NB4 (cell line): ENCODE measurements at regions not wholly inside any gene's neighbourhood (a gene's known extent, or its start where the extent isn't known, plus 50 kb on each side); places are given as distances from the start of the nearest gene placed in this dataset.

Experiments used
- DNase-seq: peaks from one replicate; pipeline ENCODE4 v3.0.0; 2010; ENCODE audit warnings: low read depth
- H3K4me3 ChIP-seq: one replicate; pipeline ENCODE4 v1.5.1; 2011; ENCODE audit warnings: mild to moderate bottlenecking, low read depth, low read length, moderate library complexity
- CTCF ChIP-seq: IDR thresholded peaks from one replicate; pipeline ENCODE4 v1.5.1; 2012; ENCODE audit warnings: low read depth, low read length
- MAX ChIP-seq: IDR thresholded peaks from 2 replicates; pipeline ENCODE4 v1.6.1; 2011; ENCODE audit warnings: low read depth, low read length
- MYC ChIP-seq: IDR thresholded peaks from 2 replicates; pipeline ENCODE4 v1.6.1; 2011; ENCODE audit warnings: low read depth, low read length
- POLR2A ChIP-seq: IDR thresholded peaks from 2 replicates; pipeline ENCODE4 v1.6.1; 2011; ENCODE audit warnings: mild to moderate bottlenecking; ENCODE audit not compliant: insufficient read length; ENCODE audit errors: extremely low read depth

GRCh38 chr19:30666301-30666803 lies 294.2 kb downstream of the ZNF536 start:
- no peak overlapping the region for H3K4me3 ChIP-seq
- peak; percentile 10 for DNase-seq
- TF ChIP-seq MAX, result no peak
- TF ChIP-seq MYC, result no peak
- TF ChIP-seq POLR2A, result no peak
- peak; percentile 70 for TF ChIP-seq CTCF

- H3K4me3 ChIP-seq, result no peak overlapping the region
- DNase-seq, result no peak
- no peak for TF ChIP-seq POLR2A
- TF ChIP-seq MAX, result no peak
- no peak for TF ChIP-seq CTCF
- TF ChIP-seq MYC, result no peak
These were observed 293.3 kb downstream of the ZNF536 start for GRCh38 chr19:30665449-30665848.

- DNase-seq, result no peak
- no peak for TF ChIP-seq POLR2A
- TF ChIP-seq MYC, result no peak
- no peak for TF ChIP-seq CTCF
- TF ChIP-seq MAX, result no peak
- H3K4me3 ChIP-seq, result no peak overlapping the region
These were observed 291.5 kb downstream of the ZNF536 start for GRCh38 chr19:30663611-30664174.

GRCh38 chr19:30662211-30662861 lies 290.2 kb downstream of the ZNF536 start:
- no peak for DNase-seq
- H3K4me3 ChIP-seq, result no peak overlapping the region
- TF ChIP-seq CTCF (no peak), MYC (no peak), POLR2A (no peak), MAX (no peak)

- H3K4me3 ChIP-seq, result no peak overlapping the region
- no peak for TF ChIP-seq MYC
- no peak for DNase-seq
These were observed 287.5 kb downstream of the ZNF536 start for GRCh38 chr19:30659638-30660037.

- H3K4me3 ChIP-seq, result no peak overlapping the region
- no peak for DNase-seq
- TF ChIP-seq CTCF, result no peak
- TF ChIP-seq MAX, result no peak
- no peak for TF ChIP-seq MYC
- TF ChIP-seq POLR2A, result no peak
These were observed 284.4 kb downstream of the ZNF536 start for GRCh38 chr19:30656520-30657100.
